ENCODE measurements at regions not wholly inside any gene's neighbourhood (a gene's known extent, or its start where the extent isn't known, plus 50 kb on each side); places are given as distances from the start of the nearest gene placed in this dataset.
A peak's percentile ranks its signal among the peaks of the same experiment; 100 is the strongest.

DNA sequence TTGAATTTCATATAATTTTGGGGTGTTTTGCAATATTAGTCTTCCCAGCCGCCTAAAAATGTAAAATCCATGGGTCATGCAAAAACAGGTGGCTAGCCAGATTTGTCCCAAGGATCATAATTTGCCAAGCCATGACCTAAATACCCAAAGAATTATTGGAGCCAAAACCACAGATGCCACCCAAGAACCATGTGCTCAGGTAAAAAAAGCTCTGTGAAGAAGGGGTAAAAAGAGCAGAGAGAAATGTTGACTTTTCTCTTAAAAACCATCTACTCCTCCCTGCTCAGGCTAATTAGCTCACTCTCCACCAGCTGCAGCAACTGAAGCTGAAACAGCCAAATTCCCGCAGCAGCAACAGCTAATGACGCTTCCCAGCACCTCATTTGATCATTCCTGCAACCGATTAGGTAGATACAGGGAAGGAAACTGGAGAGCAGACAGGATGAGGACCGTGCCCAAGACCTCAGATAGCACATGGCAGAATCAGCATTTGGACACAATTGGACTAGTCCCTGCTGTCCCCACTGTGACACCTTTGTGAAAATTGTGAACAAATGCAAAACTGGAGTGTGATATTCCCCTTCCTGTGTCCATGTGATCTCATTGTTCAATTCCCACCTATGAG, 107.9 kb upstream of the NXT1 start:
- TF ChIP-seq, protein P1, sequence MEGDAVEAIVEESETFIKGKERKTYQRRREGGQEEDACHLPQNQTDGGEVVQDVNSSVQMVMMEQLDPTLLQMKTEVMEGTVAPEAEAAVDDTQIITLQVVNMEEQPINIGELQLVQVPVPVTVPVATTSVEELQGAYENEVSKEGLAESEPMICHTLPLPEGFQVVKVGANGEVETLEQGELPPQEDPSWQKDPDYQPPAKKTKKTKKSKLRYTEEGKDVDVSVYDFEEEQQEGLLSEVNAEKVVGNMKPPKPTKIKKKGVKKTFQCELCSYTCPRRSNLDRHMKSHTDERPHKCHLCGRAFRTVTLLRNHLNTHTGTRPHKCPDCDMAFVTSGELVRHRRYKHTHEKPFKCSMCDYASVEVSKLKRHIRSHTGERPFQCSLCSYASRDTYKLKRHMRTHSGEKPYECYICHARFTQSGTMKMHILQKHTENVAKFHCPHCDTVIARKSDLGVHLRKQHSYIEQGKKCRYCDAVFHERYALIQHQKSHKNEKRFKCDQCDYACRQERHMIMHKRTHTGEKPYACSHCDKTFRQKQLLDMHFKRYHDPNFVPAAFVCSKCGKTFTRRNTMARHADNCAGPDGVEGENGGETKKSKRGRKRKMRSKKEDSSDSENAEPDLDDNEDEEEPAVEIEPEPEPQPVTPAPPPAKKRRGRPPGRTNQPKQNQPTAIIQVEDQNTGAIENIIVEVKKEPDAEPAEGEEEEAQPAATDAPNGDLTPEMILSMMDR (IDR thresholded peaks at IDR 0.05) = no peak
- no peaks in the 10 kb centered on the region for H3K36me3 ChIP-seq
- no peak for ATAC-seq
- peaks cover 0 to 3% of the 10 kb centered on the region in 2 donors for H3K9me3 ChIP-seq
- H3K4me3 ChIP-seq = no peak overlapping the region
- intact Hi-C loops (cut with DNase I) = no loop called here
- H3K4me1 ChIP-seq = peaks cover 0 to 20% of the 10 kb centered on the region in 2 donors
- H3K27ac ChIP-seq = no peak overlapping the region
- H3K27me3 ChIP-seq = peaks cover 0 to 5% of the 10 kb centered on the region in 2 donors
- no peak for DNase-seq

DNA sequence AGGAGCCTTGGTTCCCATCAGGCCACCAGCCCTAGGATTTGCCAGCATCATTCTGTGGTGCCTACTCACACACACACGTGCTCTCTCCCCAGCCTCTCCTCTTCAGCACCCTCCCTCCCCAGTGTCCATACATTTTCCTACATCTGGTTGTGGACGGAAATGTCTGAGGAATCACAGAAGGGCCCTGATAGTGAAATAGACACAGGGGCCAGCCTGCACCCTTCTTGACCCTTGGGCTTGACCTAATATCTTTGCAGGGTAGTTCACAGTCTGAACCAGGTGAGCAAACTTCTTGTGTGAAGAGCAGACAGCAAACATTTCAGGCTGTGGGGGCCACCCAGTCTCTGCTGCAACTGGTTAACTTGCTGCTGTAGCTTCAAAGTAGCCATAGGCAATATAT, 108.5 kb upstream of the NXT1 start:
- Histone ChIP-seq H3K9me3 (peaks cover 0 to 3% of the 10 kb centered on the region in 2 donors), H3K4me1 (peaks cover 0 to 16% of the 10 kb centered on the region in 2 donors), H3K4me3 (no peak overlapping the region), H3K27ac (no peak overlapping the region), H3K27me3 (peaks cover 0 to 5% of the 10 kb centered on the region in 2 donors), H3K36me3 (no peaks in the 10 kb centered on the region)
- ATAC-seq = peak; percentile 53
- no peak for DNase-seq
- intact Hi-C loops (cut with DNase I) = no loop called here
- TF ChIP-seq, protein P1 (IDR thresholded peaks at IDR 0.05) = no peak

DNA sequence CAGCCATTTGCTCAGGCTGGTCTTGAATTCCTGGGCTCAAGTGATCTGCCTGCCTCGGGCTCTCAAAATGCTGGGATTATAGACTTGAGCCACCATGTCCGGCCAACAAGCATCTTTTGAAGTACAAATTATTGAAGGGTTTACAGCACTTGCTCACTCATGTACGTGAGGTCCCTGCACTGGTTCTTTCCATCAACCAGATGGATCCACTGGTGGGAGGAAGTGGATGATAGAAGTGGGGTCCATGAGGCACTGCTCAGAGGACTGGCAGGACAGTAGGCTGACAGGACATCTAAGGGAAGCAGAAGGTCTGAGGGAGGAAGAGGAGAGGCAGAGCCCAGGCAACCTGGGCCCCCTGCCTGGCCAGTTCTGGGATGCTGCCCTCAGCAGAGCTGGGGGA, 109.2 kb upstream of the NXT1 start:
- peaks cover 0 to 3% of the 10 kb centered on the region in 2 donors for H3K9me3 ChIP-seq
- H3K27ac ChIP-seq = no peak overlapping the region
- intact Hi-C loops (cut with DNase I) = no loop called here
- DNase-seq (no peak), ATAC-seq (no peak)
- H3K4me1 ChIP-seq = peaks cover 0 to 10% of the 10 kb centered on the region in 2 donors
- peaks cover 0 to 5% of the 10 kb centered on the region in 2 donors for H3K27me3 ChIP-seq
- H3K36me3 ChIP-seq = no peaks in the 10 kb centered on the region
- TF ChIP-seq, protein P1 (IDR thresholded peaks at IDR 0.05) = no peak
- no peak overlapping the region for H3K4me3 ChIP-seq

DNA sequence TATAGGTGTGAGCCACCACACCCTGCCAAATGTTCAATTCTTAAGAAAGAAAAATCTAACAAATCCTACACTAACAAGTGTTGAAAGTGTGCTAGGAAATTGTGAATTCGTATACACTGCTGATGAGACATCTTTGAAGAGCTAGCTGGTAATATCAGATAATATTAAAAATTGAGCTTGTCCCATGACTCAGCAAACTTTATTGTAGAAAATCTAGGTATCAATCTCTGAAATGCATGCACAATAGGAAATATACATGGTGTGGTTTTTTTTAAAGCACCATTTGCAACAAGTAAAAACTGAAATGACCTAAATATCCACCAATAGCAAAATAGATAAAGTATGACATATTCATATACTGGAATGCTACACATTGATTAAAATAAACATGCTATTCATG, 110.1 kb upstream of the NXT1 start:
- no peak for ATAC-seq
- no peak overlapping the region for H3K4me3 ChIP-seq
- no peak overlapping the region for H3K27ac ChIP-seq
- intact Hi-C loops (cut with DNase I) = no loop called here
- H3K9me3 ChIP-seq = peaks cover 0 to 3% of the 10 kb centered on the region in 2 donors
- DNase-seq = no peak
- H3K36me3 ChIP-seq = no peaks in the 10 kb centered on the region
- TF ChIP-seq, protein P1 (IDR thresholded peaks at IDR 0.05) = no peak
- peaks cover 0 to 5% of the 10 kb centered on the region in 2 donors for H3K27me3 ChIP-seq
- H3K4me1 ChIP-seq = peaks cover 0 to 1% of the 10 kb centered on the region in 2 donors

DNA sequence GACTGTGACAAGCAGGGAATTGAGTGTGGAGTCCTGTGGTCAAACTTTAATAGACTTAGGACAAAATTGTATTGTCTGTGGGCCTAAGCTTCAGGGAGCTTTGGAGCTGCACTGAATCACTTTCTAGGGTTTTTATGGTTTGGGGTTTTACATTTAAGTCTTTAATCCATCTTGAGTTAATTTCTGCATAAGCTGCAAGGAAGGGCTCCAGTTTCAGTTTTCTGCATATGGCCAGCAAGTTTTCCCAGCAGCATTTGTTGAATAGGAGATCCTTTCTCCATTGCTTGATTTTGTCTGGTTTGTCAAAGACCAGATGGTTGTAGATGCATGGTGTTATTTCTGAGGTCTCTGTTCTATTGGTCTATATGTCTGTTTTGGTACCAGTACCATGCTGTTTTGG, 113.4 kb upstream of the NXT1 start:
- Histone ChIP-seq H3K9me3 (peaks cover 0 to 5% of the 10 kb centered on the region in 2 donors), H3K4me3 (no peak overlapping the region), H3K27ac (no peak overlapping the region), H3K4me1 (no peaks in the 10 kb centered on the region), H3K36me3 (no peaks in the 10 kb centered on the region), H3K27me3 (peaks cover 0 to 5% of the 10 kb centered on the region in 2 donors)
- DNase-seq (no peak), ATAC-seq (no peak)
- TF ChIP-seq, protein P1 (IDR thresholded peaks at IDR 0.05) = no peak
- intact Hi-C loops (cut with DNase I) = loop anchor here in 1 of 2 donors (5.0 to 10.0 kb wide), 2 partner anchors 185 to 542 kb away; no protein-coding TSS in a partner anchor
